ENCODE measurements at regions not wholly inside any gene's neighbourhood (a gene's known extent, or its start where the extent isn't known, plus 50 kb on each side); places are given as distances from the start of the nearest gene placed in this dataset.

- no peak for TF ChIP-seq KDM1A (IDR thresholded peaks at IDR 0.05; ENCODE audit: borderline replicate concordance)
- peak; percentile 78 for TF ChIP-seq ZNF592 (IDR thresholded peaks at IDR 0.05)
- peak; percentile 82; the same call in 1 of the 2 replicates for TF ChIP-seq ZNF24 (IDR thresholded peaks at IDR 0.05)
- no peak; the same call in 1 of the 2 replicates for TF ChIP-seq RELB (IDR thresholded peaks at IDR 0.05; ENCODE audit: low read depth)
- 0 out of 2 replicates have a peak, but pooled peaks have one; percentile 49 for TF ChIP-seq PAX5 (IDR thresholded peaks at IDR 0.05; ENCODE audit: borderline replicate concordance, low read depth, low read length)
- TF ChIP-seq ZNF274 (IDR thresholded peaks at IDR 0.05; ENCODE audit: insufficient read depth, insufficient read length), result no peak
- no peak for TF ChIP-seq CUX1 (IDR thresholded peaks at IDR 0.05; ENCODE audit: insufficient replicate concordance, low read depth, low read length)
- TF ChIP-seq RBBP5 (conservative IDR thresholded peaks at IDR 0.05), result no peak
- no peak; the same call in 1 of the 2 replicates for TF ChIP-seq SMC3 (IDR thresholded peaks at IDR 0.05; ENCODE audit: borderline replicate concordance, low read length)
- TF ChIP-seq SRF (IDR thresholded peaks at IDR 0.05; ENCODE audit: low read depth in 2 of 2, low read length in 2 of 2), result no peak
- TF ChIP-seq MAX (IDR thresholded peaks at IDR 0.05; ENCODE audit: low read depth, low read length), result no peak
- no peak for TF ChIP-seq SIN3A (IDR thresholded peaks at IDR 0.05; ENCODE audit: low read depth, low read length)
- TF ChIP-seq BACH1 (IDR thresholded peaks at IDR 0.05; ENCODE audit: borderline replicate concordance), result no peak; the same call in 1 of the 2 replicates
- TF ChIP-seq NR2C2 (IDR thresholded peaks at IDR 0.05; ENCODE audit: borderline replicate concordance, control insufficient read depth, insufficient read length, low read depth), result no peak
- TF ChIP-seq IRF3 (IDR thresholded peaks at IDR 0.05), result no peak
- TF ChIP-seq RAD21 (IDR thresholded peaks at IDR 0.05; ENCODE audit: insufficient read depth, low read depth, low read length), result peak; percentile 29; the same call in 1 of the 2 replicates
- TF ChIP-seq MTA2 (IDR thresholded peaks at IDR 0.05; ENCODE audit: low read depth), result peak; percentile 84
- no peak; the same call in 1 of the 2 replicates for TF ChIP-seq RB1 (IDR thresholded peaks at IDR 0.05; ENCODE audit: borderline replicate concordance)
Measured at GRCh38 chr12:89927226-89927698, 218.6 kb upstream of the ATP2B1 start (continued).

Data from GM12878 (cell line).